Choroid plexus epithelial cell (primary cell): ENCODE measurements at regions not wholly inside any gene's neighbourhood (a gene's known extent, or its start where the extent isn't known, plus 50 kb on each side); places are given as distances from the start of the nearest gene placed in this dataset.
"Not testable (repeated sequence)": the region's sequence is repeated elsewhere in the genome, so short reads cannot be mapped to it uniquely, and the experiment has no call there.

Source experiments
- DNase-seq: peaks from one replicate; pipeline ENCODE4 v3.0.0-alpha.2; 2010; ENCODE audit warnings: low read depth
- H3K4me3 ChIP-seq: 2 replicates; pipeline ENCODE4 v1.5.1; 2011; ENCODE audit warnings: low read depth, mild to moderate bottlenecking, control low read depth, low read length, moderate library complexity
- CTCF ChIP-seq: conservative IDR thresholded peaks from 2 replicates; pipeline ENCODE4 v1.5.1; 2011; ENCODE audit warnings: low read depth, mild to moderate bottlenecking, control low read depth, inconsistent platforms, low read length, moderate library complexity

- no peak overlapping the region for H3K4me3 ChIP-seq
- no peak for TF ChIP-seq CTCF
- DNase-seq, result no peak
Observed at GRCh38 chr14:82035397-82035796, 501.7 kb upstream of the SEL1L start.

GRCh38 chr14:82038066-82038465 is 504.4 kb upstream of the SEL1L start:
- not testable (repeated sequence) for H3K4me3 ChIP-seq, DNase-seq

- no peak for TF ChIP-seq CTCF
- no peak overlapping the region for H3K4me3 ChIP-seq
- DNase-seq, result no peak
Observed at GRCh38 chr14:82045339-82045738, 511.7 kb upstream of the SEL1L start.

DNA sequence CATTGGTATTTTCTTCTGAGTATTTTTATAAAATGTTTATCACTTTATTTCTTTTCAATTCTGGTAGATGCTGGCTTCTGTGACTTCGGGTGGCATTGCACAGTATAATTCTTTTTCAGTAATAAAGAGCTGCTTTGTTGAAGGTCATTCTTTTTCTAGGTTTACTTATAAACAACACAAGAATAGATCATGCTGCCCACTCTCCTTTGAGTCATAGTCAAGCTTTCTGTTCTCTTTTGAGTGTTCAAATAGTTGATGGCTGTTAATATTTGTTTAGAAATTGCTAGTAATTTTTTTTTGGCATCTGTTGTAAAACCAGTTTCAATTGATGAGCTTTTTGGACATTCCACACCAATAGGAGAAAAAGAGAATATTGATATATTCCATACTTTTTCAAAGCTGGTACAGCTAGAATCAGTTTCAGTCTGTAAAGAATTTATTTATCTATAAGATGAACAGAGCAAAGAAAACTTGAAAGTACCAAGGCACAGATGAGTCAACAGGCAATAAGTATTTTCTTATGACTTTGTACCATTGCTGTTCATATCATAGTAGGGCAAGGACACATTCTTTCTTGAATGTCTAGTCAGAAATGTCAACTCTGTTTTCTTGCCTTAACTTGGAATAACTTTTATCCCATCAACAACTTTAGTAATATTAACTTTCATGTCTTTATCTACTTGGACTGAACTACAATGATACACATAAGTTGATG is 513.0 kb upstream of the SEL1L start:
- no peak for TF ChIP-seq CTCF
- no peak for DNase-seq

DNA sequence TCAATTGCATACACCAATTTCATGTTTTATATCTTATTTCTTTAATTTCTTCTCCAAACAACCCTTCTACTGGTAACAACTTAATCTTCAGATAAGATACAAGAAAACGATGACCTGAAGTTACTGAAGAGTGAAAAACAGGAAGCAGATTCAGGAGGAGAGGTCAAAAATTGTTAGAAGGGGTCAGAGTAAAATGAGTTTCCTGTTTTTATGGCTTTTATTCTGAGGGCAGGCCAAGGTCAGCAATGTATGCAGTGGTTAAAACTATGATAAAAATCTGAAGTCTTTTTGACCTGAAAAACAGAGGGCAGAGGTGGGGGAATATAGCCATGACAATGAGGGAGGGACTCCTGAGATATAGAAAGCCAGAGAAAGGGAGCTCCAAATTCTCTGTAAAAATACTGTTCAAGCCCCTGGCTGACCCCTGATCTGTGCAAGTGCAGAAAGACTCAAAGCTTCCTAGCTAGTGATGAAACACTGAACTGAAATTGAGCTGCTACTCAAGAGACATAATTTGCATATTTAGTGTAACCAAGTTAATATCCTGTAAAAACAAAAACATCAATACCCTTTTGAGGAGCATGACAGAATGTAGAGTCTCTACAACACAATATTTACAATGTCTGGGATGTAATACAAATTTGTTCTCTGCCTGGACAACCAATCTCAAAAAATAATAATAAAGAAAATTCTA is 514.3 kb upstream of the SEL1L start:
- no peak overlapping the region for H3K4me3 ChIP-seq
- TF ChIP-seq CTCF, result no peak
- no peak for DNase-seq

More for the DNA sequence above, 513.0 kb upstream of the SEL1L start:
- no peak overlapping the region for H3K4me3 ChIP-seq

GRCh38 chr14:82052778-82053177 is 519.1 kb upstream of the SEL1L start:
- TF ChIP-seq CTCF, result no peak
- DNase-seq, result no peak
- H3K4me3 ChIP-seq, result no peak overlapping the region

GRCh38 chr14:82055515-82056115 is 522.0 kb upstream of the SEL1L start:
- DNase-seq, result no peak

More at GRCh38 chr14:82055515-82056115, 522.0 kb upstream of the SEL1L start:
- H3K4me3 ChIP-seq, result no peak overlapping the region
- no peak for TF ChIP-seq CTCF
